ENCODE measurements at regions not wholly inside any gene's neighbourhood (a gene's known extent, or its start where the extent isn't known, plus 50 kb on each side); places are given as distances from the start of the nearest gene placed in this dataset.

GRCh38 chr6:76342611-76343160, 270.2 kb upstream of the IMPG1 start:
- DNase-seq, result no peak

DNA sequence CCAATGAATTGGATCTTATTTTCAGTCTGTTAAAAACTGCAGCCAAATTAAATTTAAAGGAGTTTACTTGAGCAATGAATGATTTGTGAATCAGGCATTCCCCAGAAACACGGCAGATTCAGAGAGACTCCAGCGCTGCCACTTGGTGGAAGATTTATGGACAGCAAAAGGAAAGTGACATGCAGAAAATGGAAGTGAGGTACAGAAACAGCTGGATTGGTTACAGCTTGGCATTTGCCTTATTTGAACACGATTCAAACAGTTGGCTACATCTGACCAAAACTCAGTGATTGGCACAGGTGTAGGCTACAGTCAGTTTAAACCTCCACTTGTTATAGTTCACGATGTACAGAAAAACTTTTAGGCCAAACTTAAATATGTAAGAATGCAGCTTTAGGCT, 257.6 kb upstream of the IMPG1 start:
- DNase-seq, result no peak

GRCh38 chr6:76326871-76327270, 254.4 kb upstream of the IMPG1 start:
- no peak for DNase-seq
